Retinal pigment epithelial cell (primary cell): ENCODE measurements at regions not wholly inside any gene's neighbourhood (a gene's known extent, or its start where the extent isn't known, plus 50 kb on each side); places are given as distances from the start of the nearest gene placed in this dataset.
"Not testable (repeated sequence)": the region's sequence is repeated elsewhere in the genome, so short reads cannot be mapped to it uniquely, and the experiment has no call there.

Experiments used
- DNase-seq: peaks from one replicate; pipeline ENCODE4 v3.0.0-alpha.2; 2010; ENCODE audit warnings: low read depth
- H3K4me3 ChIP-seq: 2 replicates; pipeline ENCODE4 v1.5.1; 2011; ENCODE audit warnings: mild to moderate bottlenecking, low read length, control low read depth, moderate library complexity
- CTCF ChIP-seq: conservative IDR thresholded peaks from 2 replicates; pipeline ENCODE4 v1.5.1; 2011; ENCODE audit warnings: low read depth, low read length, control low read depth, inconsistent platforms

GRCh38 chr3:31114929-31115283, 220.4 kb upstream of the GADL1 start:
- TF ChIP-seq CTCF = no peak
- no peak for DNase-seq

GRCh38 chr3:31115531-31115930, 221.1 kb upstream of the GADL1 start:
- not testable (repeated sequence) for H3K4me3 ChIP-seq, DNase-seq

More at GRCh38 chr3:31114929-31115283, 220.4 kb upstream of the GADL1 start:
- no peak overlapping the region for H3K4me3 ChIP-seq

- no peak overlapping the region for H3K4me3 ChIP-seq
- no peak for TF ChIP-seq CTCF
- no peak for DNase-seq
Observed at GRCh38 chr3:31116651-31117050, 222.2 kb upstream of the GADL1 start.

- no peak overlapping the region for H3K4me3 ChIP-seq
- TF ChIP-seq CTCF = no peak
- no peak for DNase-seq
Observed at GRCh38 chr3:31117854-31118253, 223.4 kb upstream of the GADL1 start.

GRCh38 chr3:31124373-31124772, 229.9 kb upstream of the GADL1 start:
- no peak for TF ChIP-seq CTCF
- no peak for DNase-seq
- no peak overlapping the region for H3K4me3 ChIP-seq

- no peak overlapping the region for H3K4me3 ChIP-seq
- no peak for DNase-seq
- TF ChIP-seq CTCF = no peak
Observed at GRCh38 chr3:31125413-31126020, 231.1 kb upstream of the GADL1 start.

- no peak for TF ChIP-seq CTCF
- no peak overlapping the region for H3K4me3 ChIP-seq
- no peak for DNase-seq
Observed at GRCh38 chr3:31129241-31129640, 234.8 kb upstream of the GADL1 start.

- no peak overlapping the region for H3K4me3 ChIP-seq
- peak; percentile 51 for TF ChIP-seq CTCF
- DNase-seq = peak; percentile 11
Observed at GRCh38 chr3:31132132-31132769, 237.8 kb upstream of the GADL1 start.
